ENCODE measurements at regions not wholly inside any gene's neighbourhood (a gene's known extent, or its start where the extent isn't known, plus 50 kb on each side); places are given as distances from the start of the nearest gene placed in this dataset.

GRCh38 chr7:115271332-115272235 lies 349.7 kb downstream of the MDFIC start:
- DNase-seq (ENCODE audit: low read depth, low spot score) = no peak
- Histone ChIP-seq H3K4me3 (no peak overlapping the region), H2AFZ (ENCODE audit: control insufficient read depth, low read depth, low read length) (no peak overlapping the region), H3K36me3 (ENCODE audit: control insufficient read depth in 2 of 2, insufficient read depth in 2 of 2, low read length in 1 of 2) (no peaks in the 10 kb centered on the region), H3K79me2 (ENCODE audit: control insufficient read depth, insufficient read depth, low read length) (no peaks in the 10 kb centered on the region), H3K4me2 (ENCODE audit: control insufficient read depth, insufficient read depth) (no peak overlapping the region), H4K20me1 (ENCODE audit: control insufficient read depth, insufficient read depth) (no peaks in the 10 kb centered on the region), H3K9me3 (replicated peaks; ENCODE audit: control insufficient read depth, insufficient read depth, low read length) (no peaks in the 10 kb centered on the region), H3K4me1 (ENCODE audit: control insufficient read depth, insufficient read depth, low read length) (no peaks in the 10 kb centered on the region), H3K27me3 (replicated peaks in 1 of 2; ENCODE audit: control insufficient read depth in 2 of 2, insufficient read depth in 2 of 2, low read length in 1 of 2) (no peaks in the 10 kb centered on the region), H3K27ac (ENCODE audit: control insufficient read depth, insufficient read depth) (no peak overlapping the region), H3K9ac (ENCODE audit: control insufficient read depth, insufficient read depth, low read length) (no peak overlapping the region)
- ChIA-PET CTCF (interaction anchor here (0.8 kb wide), 1 partner anchor 17 kb away, joined by 3 read pairs; no protein-coding TSS in a partner anchor), SMC1A (ENCODE audit: uncharacterized antibody, unreplicated experiment) (no interaction called here), RAD21 (ENCODE audit: unreplicated experiment) (no interaction called here), POLR2A (no interaction called here)
- in situ Hi-C loops (cut with MboI) = no loop called here
- WGBS (ENCODE audit: insufficient coverage, insufficient replicate concordance, low lambda C conversion rate, missing lambda C conversion rate) = 1% methylated on average over 4 of the region's 4 CpGs
- intact Hi-C loops (cut with micrococcal nuclease; ENCODE audit: unreplicated experiment) = no loop called here
- no peak for FAIRE-seq
- TF ChIP-seq MLLT1 (IDR thresholded peaks at IDR 0.05) = no peak
- TF ChIP-seq MYB (IDR thresholded peaks at IDR 0.05; ENCODE audit: borderline replicate concordance, low read depth, low read length) = no peak
- no peak for TF ChIP-seq IKZF1 (conservative IDR thresholded peaks at IDR 0.05)
- TF ChIP-seq TCF12 (IDR thresholded peaks at IDR 0.05; ENCODE audit: low read depth, low read length) = no peak
- TF ChIP-seq NFYB (IDR thresholded peaks at IDR 0.05; ENCODE audit: insufficient read depth, low read depth, low read length) = no peak
- no peak for TF ChIP-seq SRF (IDR thresholded peaks at IDR 0.05; ENCODE audit: low read depth in 2 of 2, low read length in 2 of 2)
- no peak for TF ChIP-seq FOS (IDR thresholded peaks at IDR 0.05; ENCODE audit: borderline replicate concordance, extremely low read depth, insufficient read length)
- TF ChIP-seq MEF2B (IDR thresholded peaks at IDR 0.05; ENCODE audit: partially characterized antibody, poor library complexity, severe bottlenecking) = no peak
- no peak for TF ChIP-seq SMAD5 (IDR thresholded peaks at IDR 0.05; ENCODE audit: low read depth)
- no peak for TF ChIP-seq SIN3A (IDR thresholded peaks at IDR 0.05; ENCODE audit: low read depth, low read length)
- no peak for TF ChIP-seq POLR2A (IDR thresholded peaks at IDR 0.05; ENCODE audit: low read depth, low read length)
- no peak for TF ChIP-seq JUND (IDR thresholded peaks at IDR 0.05; ENCODE audit: low read depth, low read length)
- TF ChIP-seq NR2C2 (IDR thresholded peaks at IDR 0.05; ENCODE audit: borderline replicate concordance, control insufficient read depth, insufficient read length, low read depth) = no peak
- TF ChIP-seq HDAC2 (IDR thresholded peaks at IDR 0.05) = no peak
- TF ChIP-seq PAX5 (IDR thresholded peaks at IDR 0.05; ENCODE audit: borderline replicate concordance, low read depth, low read length) = no peak
- no TSS peak for BruUV-seq (replicated peaks)
- no peak for ATAC-seq
